Duodenal mucosa (tissue), 2 donors: ENCODE measurements at regions not wholly inside any gene's neighbourhood (a gene's known extent, or its start where the extent isn't known, plus 50 kb on each side); places are given as distances from the start of the nearest gene placed in this dataset.

Experiments used
- H3K27ac ChIP-seq: one replicate; pipeline ENCODE4 v1.7.0; 2013; ENCODE audit warnings: low read depth, low read length
- H3K27me3 ChIP-seq, 2 donors: one replicate each; pipeline ENCODE4 v1.7.0; 2013; ENCODE audit warnings: low read length in 2 of 2, control low read depth in 1 of 2; ENCODE audit not compliant: insufficient read depth in 2 of 2, control insufficient read depth in 1 of 2
- H3K36me3 ChIP-seq, 2 donors: one replicate each; pipeline ENCODE4 v1.7.0; 2013; ENCODE audit warnings: low read length in 2 of 2, control low read depth in 1 of 2; ENCODE audit not compliant: insufficient read depth in 2 of 2, control insufficient read depth in 1 of 2
- H3K4me1 ChIP-seq, 2 donors: one replicate each; pipeline ENCODE4 v1.7.0; 2013; ENCODE audit warnings: low read length in 2 of 2, control low read depth in 1 of 2; ENCODE audit not compliant: insufficient read depth in 2 of 2, control insufficient read depth in 1 of 2
- H3K4me3 ChIP-seq, 2 donors: one replicate each; pipeline ENCODE4 v1.7.0; 2013; ENCODE audit warnings: low read length in 2 of 2, low read depth in 1 of 2
- H3K9ac ChIP-seq, 2 donors: one replicate each; pipeline ENCODE4 v1.7.0; 2013; ENCODE audit warnings: low read length in 2 of 2, low read depth in 1 of 2
- H3K9me3 ChIP-seq, 2 donors: one replicate each; pipeline ENCODE4 v1.7.0; 2013; ENCODE audit warnings: low read length in 2 of 2, control low read depth in 1 of 2; ENCODE audit not compliant: control insufficient read depth in 1 of 2

- H3K36me3 ChIP-seq: no peaks in the 10 kb centered on the region
- no peaks in the 10 kb centered on the region for H3K9me3 ChIP-seq
- peaks cover 0 to 13% of the 10 kb centered on the region in 2 donors for H3K4me1 ChIP-seq
- no peak overlapping the region for H3K9ac ChIP-seq
- no peak overlapping the region for H3K4me3 ChIP-seq
- H3K27me3 ChIP-seq: peaks cover 0 to 24% of the 10 kb centered on the region in 2 donors
- H3K27ac ChIP-seq: no peak overlapping the region
Measured at GRCh38 chr15:97899981-97900380, 60.5 kb upstream of the ARRDC4 start.

DNA sequence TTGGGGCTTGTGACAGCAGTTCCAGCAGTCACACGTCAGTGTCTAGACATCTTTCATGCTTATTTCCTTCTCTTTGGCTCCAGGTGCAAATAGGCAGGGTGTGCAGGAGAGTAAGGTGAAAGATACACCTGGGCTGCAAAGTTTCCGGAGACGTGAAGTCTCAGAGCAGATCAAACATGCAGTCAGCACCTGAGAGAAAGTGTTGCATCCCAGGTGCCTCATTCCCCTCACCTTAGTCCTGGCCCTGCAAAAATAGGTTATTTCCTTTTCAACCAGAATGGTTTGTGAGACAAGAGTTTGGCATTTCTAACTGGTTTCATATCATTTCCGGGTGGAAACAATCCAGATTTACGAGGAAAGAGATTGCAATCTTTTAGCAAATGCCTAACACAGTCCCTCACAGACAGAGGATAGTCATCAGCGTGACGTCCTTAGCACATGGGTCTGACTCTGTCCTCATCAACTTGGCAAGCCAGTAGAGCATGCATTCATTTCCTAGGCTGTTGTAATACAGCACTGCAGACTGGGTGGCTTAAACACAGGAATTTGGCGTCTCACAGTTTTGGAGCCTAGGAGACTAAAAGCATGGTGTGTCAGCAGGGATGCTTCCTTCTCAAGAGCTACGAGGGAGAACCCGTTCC lies 58.2 kb upstream of the ARRDC4 start:
- H3K9ac ChIP-seq: no peak overlapping the region
- peaks cover 0 to 5% of the 10 kb centered on the region in 2 donors for H3K4me1 ChIP-seq
- H3K27me3 ChIP-seq: peaks cover 8 to 35% of the 10 kb centered on the region in 2 donors
- H3K36me3 ChIP-seq: no peaks in the 10 kb centered on the region
- no peaks in the 10 kb centered on the region for H3K9me3 ChIP-seq
- H3K27ac ChIP-seq: no peak overlapping the region
- no peak overlapping the region for H3K4me3 ChIP-seq

DNA sequence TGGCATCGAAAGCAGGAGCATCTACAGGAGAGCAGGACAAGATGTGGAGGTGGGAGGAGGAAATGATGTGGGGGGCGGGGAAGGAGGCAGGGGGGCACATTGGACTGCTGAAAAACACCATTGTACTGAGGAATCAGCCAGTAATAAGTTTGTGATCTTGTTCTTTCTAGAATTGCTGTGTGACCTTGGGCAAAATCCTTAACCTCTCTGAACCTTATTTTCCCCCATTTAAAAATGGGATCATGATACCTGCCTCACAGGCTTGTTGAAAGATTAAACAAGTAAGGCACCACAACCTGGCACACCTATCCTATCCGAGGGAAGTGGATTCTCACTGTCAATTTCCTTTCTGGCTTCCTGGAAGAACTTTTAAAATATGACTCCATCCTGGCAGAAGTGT lies 56.9 kb upstream of the ARRDC4 start:
- Histone ChIP-seq H3K9ac (no peak overlapping the region), H3K4me1 (peaks cover 0 to 4% of the 10 kb centered on the region in 2 donors), H3K4me3 (no peak overlapping the region), H3K9me3 (no peaks in the 10 kb centered on the region), H3K27me3 (peaks cover 8 to 43% of the 10 kb centered on the region in 2 donors), H3K27ac (no peak overlapping the region), H3K36me3 (no peaks in the 10 kb centered on the region)

DNA sequence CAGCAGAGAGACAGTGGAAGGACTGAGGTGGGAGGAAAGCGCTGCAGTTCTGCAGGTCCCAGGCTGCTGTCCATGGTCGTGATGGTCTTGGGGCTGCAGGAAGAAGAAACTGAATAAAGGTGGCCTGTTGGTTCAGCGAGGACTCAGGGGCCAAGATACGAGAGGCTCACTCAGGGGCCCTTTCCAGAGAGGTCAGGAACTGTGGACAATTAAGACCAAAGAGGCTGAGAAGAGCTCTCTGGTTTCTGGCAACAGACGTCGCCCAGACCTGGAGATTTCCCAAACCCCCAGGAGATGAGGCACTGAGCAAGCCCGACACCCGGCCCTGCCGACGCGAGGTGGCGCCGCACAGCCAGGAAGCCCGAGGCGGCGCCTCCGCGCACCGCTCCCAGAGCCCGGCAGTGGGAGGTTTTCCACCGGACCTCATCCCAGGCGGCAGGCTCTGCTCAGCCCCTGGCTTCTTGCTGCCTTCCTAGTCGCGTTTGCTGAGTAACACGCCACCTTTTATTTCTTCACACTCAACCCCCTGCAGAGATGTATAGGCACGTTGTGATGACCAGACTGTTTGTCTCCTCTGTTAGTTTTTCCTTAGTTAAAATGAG lies 56.4 kb upstream of the ARRDC4 start:
- Histone ChIP-seq H3K27me3 (peaks cover 8 to 43% of the 10 kb centered on the region in 2 donors), H3K4me3 (no peak overlapping the region), H3K4me1 (no peaks in the 10 kb centered on the region), H3K27ac (no peak overlapping the region), H3K36me3 (no peaks in the 10 kb centered on the region), H3K9ac (no peak overlapping the region), H3K9me3 (no peaks in the 10 kb centered on the region)

GRCh38 chr15:97909291-97909891 lies 51.1 kb upstream of the ARRDC4 start:
- peaks cover 8 to 32% of the 10 kb centered on the region in 2 donors for H3K27me3 ChIP-seq
- H3K9ac ChIP-seq: no peak overlapping the region
- no peaks in the 10 kb centered on the region for H3K4me1 ChIP-seq
- H3K9me3 ChIP-seq: no peaks in the 10 kb centered on the region
- no peak overlapping the region for H3K27ac ChIP-seq
- H3K4me3 ChIP-seq: no peak overlapping the region
- H3K36me3 ChIP-seq: no peaks in the 10 kb centered on the region
